Subcutaneous abdominal adipose tissue (tissue), 5 donors: ENCODE measurements at regions not wholly inside any gene's neighbourhood (a gene's known extent, or its start where the extent isn't known, plus 50 kb on each side); places are given as distances from the start of the nearest gene placed in this dataset.

Experiments
- H3K27ac ChIP-seq: one replicate; pipeline ENCODE4 v1.7.0; 2013; ENCODE audit warnings: low read depth, mild to moderate bottlenecking, inconsistent platforms, low read length, moderate library complexity
- H3K27me3 ChIP-seq, 5 donors: one replicate each; pipeline ENCODE4 v1.7.0; 2013; ENCODE audit warnings: low read length in 5 of 5, inconsistent platforms in 1 of 5; ENCODE audit not compliant: control insufficient read depth in 5 of 5, insufficient read depth in 4 of 5
- H3K36me3 ChIP-seq, 5 donors: one replicate each; pipeline ENCODE4 v1.7.0; 2013; ENCODE audit warnings: low read length in 5 of 5; ENCODE audit not compliant: control insufficient read depth in 5 of 5, insufficient read depth in 5 of 5
- H3K4me1 ChIP-seq, 5 donors: one replicate each; pipeline ENCODE4 v1.7.0; 2013; ENCODE audit warnings: low read length in 5 of 5, mild to moderate bottlenecking in 3 of 5, moderate library complexity in 1 of 5; ENCODE audit not compliant: control insufficient read depth in 5 of 5, insufficient read depth in 5 of 5
- H3K4me3 ChIP-seq, 5 donors: one replicate each; pipeline ENCODE4 v1.7.0; 2013; ENCODE audit warnings: low read length in 5 of 5, low read depth in 1 of 5
- H3K9ac ChIP-seq, 5 donors: one replicate each; pipeline ENCODE4 v1.7.0; 2013; ENCODE audit warnings: low read length in 5 of 5, mild to moderate bottlenecking in 4 of 5, moderate library complexity in 3 of 5
- H3K9me3 ChIP-seq, 5 donors: one replicate each; pipeline ENCODE4 v1.7.0; 2013; ENCODE audit warnings: low read length in 5 of 5; ENCODE audit not compliant: control insufficient read depth in 5 of 5
- donor health status: healthy.
- donor health status: healthy.
- donor health status: healthy.
- donor health status: healthy.
- donor health status: healthy.

- Histone ChIP-seq H3K27me3 (no peaks in the 10 kb centered on the region), H3K36me3 (no peaks in the 10 kb centered on the region), H3K27ac (no peak overlapping the region), H3K4me1 (peaks cover 0 to 6% (median 0%) of the 10 kb centered on the region in 5 donors), H3K9me3 (no peaks in the 10 kb centered on the region), H3K9ac (no peak overlapping the region), H3K4me3 (no peak overlapping the region)
Measured at GRCh38 chr12:24062642-24063245, 113.3 kb upstream of the SOX5 start.

- Histone ChIP-seq H3K4me3 (no peak overlapping the region), H3K27me3 (no peaks in the 10 kb centered on the region), H3K36me3 (no peaks in the 10 kb centered on the region), H3K9ac (no peak overlapping the region), H3K27ac (no peak overlapping the region), H3K9me3 (no peaks in the 10 kb centered on the region), H3K4me1 (peaks cover 0 to 6% (median 0%) of the 10 kb centered on the region in 5 donors)
Measured at GRCh38 chr12:24060089-24060488, 110.6 kb upstream of the SOX5 start.

GRCh38 chr12:24057920-24058476 lies 108.5 kb upstream of the SOX5 start:
- no peaks in the 10 kb centered on the region for H3K36me3 ChIP-seq
- no peaks in the 10 kb centered on the region for H3K27me3 ChIP-seq
- H3K9me3 ChIP-seq, result no peaks in the 10 kb centered on the region
- no peak overlapping the region for H3K4me3 ChIP-seq
- H3K9ac ChIP-seq, result no peak overlapping the region
- peaks cover 0 to 6% (median 5%) of the 10 kb centered on the region in 5 donors for H3K4me1 ChIP-seq
- no peak overlapping the region for H3K27ac ChIP-seq

- peaks cover 0 to 6% (median 4%) of the 10 kb centered on the region in 5 donors for H3K4me1 ChIP-seq
- H3K9ac ChIP-seq, result no peak overlapping the region
- no peaks in the 10 kb centered on the region for H3K9me3 ChIP-seq
- no peaks in the 10 kb centered on the region for H3K27me3 ChIP-seq
- H3K27ac ChIP-seq, result no peak overlapping the region
- H3K4me3 ChIP-seq, result no peak overlapping the region
- H3K36me3 ChIP-seq, result no peaks in the 10 kb centered on the region
Measured at GRCh38 chr12:24055747-24056146, 106.3 kb upstream of the SOX5 start.

GRCh38 chr12:24054416-24054815 lies 104.9 kb upstream of the SOX5 start:
- Histone ChIP-seq H3K9me3 (no peaks in the 10 kb centered on the region), H3K27ac (no peak overlapping the region), H3K27me3 (no peaks in the 10 kb centered on the region), H3K9ac (no peak overlapping the region), H3K4me3 (no peak overlapping the region), H3K4me1 (peaks cover 0 to 6% (median 4%) of the 10 kb centered on the region in 5 donors), H3K36me3 (no peaks in the 10 kb centered on the region)

- peaks cover 0 to 11% (median 6%) of the 10 kb centered on the region in 5 donors for H3K4me1 ChIP-seq
- H3K27ac ChIP-seq, result no peak overlapping the region
- no peak overlapping the region for H3K4me3 ChIP-seq
- H3K9me3 ChIP-seq, result peaks cover 0 to 11% (median 5%) of the 10 kb centered on the region in 5 donors
- no peak overlapping the region for H3K9ac ChIP-seq
- no peaks in the 10 kb centered on the region for H3K27me3 ChIP-seq
- H3K36me3 ChIP-seq, result no peaks in the 10 kb centered on the region
Measured at GRCh38 chr12:24049728-24050127, 100.3 kb upstream of the SOX5 start.

- Histone ChIP-seq H3K36me3 (no peaks in the 10 kb centered on the region), H3K27me3 (no peaks in the 10 kb centered on the region), H3K27ac (no peak overlapping the region), H3K4me3 (no peak overlapping the region), H3K9me3 (peaks cover 0 to 11% (median 5%) of the 10 kb centered on the region in 5 donors), H3K9ac (no peak overlapping the region), H3K4me1 (peaks cover 0 to 8% (median 2%) of the 10 kb centered on the region in 5 donors)
Measured at GRCh38 chr12:24049101-24049500, 99.6 kb upstream of the SOX5 start.

- H3K27me3 ChIP-seq, result no peaks in the 10 kb centered on the region
- H3K4me3 ChIP-seq, result no peak overlapping the region
- no peak overlapping the region for H3K9ac ChIP-seq
- no peak overlapping the region for H3K27ac ChIP-seq
- peaks cover 0 to 8% (median 2%) of the 10 kb centered on the region in 5 donors for H3K4me1 ChIP-seq
- peaks cover 0 to 11% (median 5%) of the 10 kb centered on the region in 5 donors for H3K9me3 ChIP-seq
- no peaks in the 10 kb centered on the region for H3K36me3 ChIP-seq
Measured at GRCh38 chr12:24048446-24048845, 99.0 kb upstream of the SOX5 start.

GRCh38 chr12:24047326-24047725 lies 97.9 kb upstream of the SOX5 start:
- H3K9me3 ChIP-seq, result peaks cover 0 to 11% (median 5%) of the 10 kb centered on the region in 5 donors
- H3K36me3 ChIP-seq, result no peaks in the 10 kb centered on the region
- H3K9ac ChIP-seq, result no peak overlapping the region
- no peak overlapping the region for H3K27ac ChIP-seq
- no peak overlapping the region for H3K4me3 ChIP-seq
- no peaks in the 10 kb centered on the region for H3K27me3 ChIP-seq
- H3K4me1 ChIP-seq, result peaks cover 0 to 8% (median 2%) of the 10 kb centered on the region in 5 donors

- Histone ChIP-seq H3K9me3 (peaks cover 0 to 11% (median 5%) of the 10 kb centered on the region in 5 donors), H3K4me3 (peak overlapping the region in 1 of 5 donors; percentile 10), H3K4me1 (peaks cover 0 to 8% (median 2%) of the 10 kb centered on the region in 5 donors), H3K9ac (no peak overlapping the region), H3K27me3 (no peaks in the 10 kb centered on the region), H3K36me3 (no peaks in the 10 kb centered on the region), H3K27ac (no peak overlapping the region)
Measured at GRCh38 chr12:24045816-24046257, 96.4 kb upstream of the SOX5 start.
